ENCODE measurements at regions not wholly inside any gene's neighbourhood (a gene's known extent, or its start where the extent isn't known, plus 50 kb on each side); places are given as distances from the start of the nearest gene placed in this dataset.

- in situ Hi-C loops (cut with MboI; ENCODE audit: low sequenced_read_pairs) = no loop called here
These were observed 322.5 kb downstream of the AJAP1 start for GRCh38 chr1:4976859-4977440.

DNA sequence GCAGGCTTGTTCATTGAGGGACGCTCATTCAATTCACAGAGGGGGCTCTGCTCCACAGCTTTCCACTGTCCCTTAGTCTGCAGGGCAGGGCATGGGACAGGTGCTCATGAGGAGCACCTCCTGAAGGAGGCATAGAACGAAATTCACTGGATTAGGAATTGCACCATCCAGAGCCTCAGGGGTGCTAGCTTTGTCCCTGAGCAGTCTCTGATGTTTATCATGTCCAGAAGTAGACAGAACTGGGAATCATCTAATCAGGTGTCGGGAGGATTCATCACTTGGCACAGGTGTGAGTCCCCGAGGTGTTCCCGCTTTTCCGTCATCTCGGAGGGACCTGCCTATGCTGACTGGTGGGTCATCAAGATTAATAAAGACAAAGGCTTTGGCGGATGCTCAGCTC is 321.4 kb downstream of the AJAP1 start:
- in situ Hi-C loops (cut with MboI; ENCODE audit: low sequenced_read_pairs) = no loop called here

DNA sequence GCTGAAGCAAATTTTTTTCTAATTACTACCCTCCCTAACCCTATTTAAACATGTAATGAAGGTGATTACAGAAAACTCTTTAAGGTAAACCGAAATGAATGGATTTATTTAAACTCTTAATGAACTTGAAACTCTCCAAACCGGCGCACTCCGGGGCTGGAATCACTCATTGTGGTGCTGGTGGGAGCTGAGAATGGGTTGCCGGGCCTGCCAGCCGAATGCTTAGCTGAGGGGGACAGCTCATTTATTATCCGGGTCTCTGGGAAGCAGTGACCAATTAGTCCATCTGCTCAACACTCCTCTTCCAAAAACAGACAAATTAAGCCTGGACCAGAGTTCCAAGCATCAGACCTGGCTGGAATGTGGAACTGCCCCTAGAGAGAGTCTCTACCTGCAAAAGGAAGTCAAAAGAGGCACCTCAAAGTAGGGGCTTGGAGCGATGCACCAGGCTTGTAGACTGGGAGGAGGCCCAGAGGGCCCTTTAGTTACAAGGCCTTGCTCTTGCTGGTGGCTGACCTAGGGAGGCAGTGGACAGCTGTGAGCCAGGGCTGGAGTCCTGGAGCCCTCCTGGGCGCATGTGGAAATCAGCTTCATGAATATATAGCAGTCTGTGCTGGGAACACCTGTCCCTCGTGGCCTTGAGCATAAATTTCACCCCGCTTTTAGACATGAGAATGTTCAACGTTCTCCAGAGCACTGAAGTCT is 320.7 kb downstream of the AJAP1 start:
- in situ Hi-C loops (cut with MboI; ENCODE audit: low sequenced_read_pairs) = no loop called here

GRCh38 chr1:4973341-4973740 is 318.9 kb downstream of the AJAP1 start:
- in situ Hi-C loops (cut with MboI; ENCODE audit: low sequenced_read_pairs) = no loop called here

DNA sequence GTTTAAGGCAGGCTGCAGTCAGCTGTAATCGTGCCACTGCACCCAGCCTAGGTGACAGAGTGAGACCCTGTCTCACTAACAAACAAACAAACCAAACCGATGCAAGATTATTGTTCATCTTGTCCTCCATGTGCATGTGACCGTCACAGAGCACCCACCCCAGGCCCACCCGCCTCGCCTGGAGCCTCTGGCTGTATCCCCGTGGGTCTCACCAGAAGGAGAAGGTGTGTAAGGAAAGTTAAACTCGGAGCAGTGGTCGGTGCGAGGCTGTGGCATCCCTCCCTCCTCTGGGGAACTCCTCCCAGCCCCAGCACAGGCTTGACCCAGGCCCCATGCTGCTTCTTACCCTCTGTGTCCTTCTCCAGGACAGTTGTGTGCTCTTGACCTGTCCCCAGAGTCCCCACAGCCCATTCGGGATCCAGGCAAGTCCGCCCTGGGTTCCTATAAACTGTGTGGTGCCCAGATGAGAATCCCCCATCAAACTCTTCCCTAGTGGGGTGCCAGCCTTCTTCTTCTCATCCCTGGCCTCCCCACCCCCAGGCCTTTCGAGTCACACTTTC is 318.4 kb downstream of the AJAP1 start:
- in situ Hi-C loops (cut with MboI; ENCODE audit: low sequenced_read_pairs) = no loop called here

DNA sequence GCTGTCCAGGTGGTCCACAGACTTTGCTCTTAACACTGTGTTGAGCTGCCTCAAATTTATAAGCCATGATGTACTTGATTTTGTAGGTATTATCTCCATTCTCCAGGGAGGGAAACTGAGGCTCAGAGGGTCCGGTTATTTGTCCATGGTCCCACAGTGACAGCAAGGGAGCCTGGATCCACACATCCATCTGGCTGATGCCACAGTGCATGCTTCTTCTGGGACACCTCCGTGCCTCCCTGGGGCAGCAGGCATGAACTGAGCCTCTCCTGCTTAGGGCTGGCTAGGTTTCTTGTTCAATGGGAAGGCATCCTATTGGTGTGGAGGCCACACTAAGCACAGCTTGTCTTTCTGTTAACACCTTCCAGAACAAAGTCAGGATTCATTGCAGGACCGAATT is 317.3 kb downstream of the AJAP1 start:
- in situ Hi-C loops (cut with MboI; ENCODE audit: low sequenced_read_pairs) = no loop called here

DNA sequence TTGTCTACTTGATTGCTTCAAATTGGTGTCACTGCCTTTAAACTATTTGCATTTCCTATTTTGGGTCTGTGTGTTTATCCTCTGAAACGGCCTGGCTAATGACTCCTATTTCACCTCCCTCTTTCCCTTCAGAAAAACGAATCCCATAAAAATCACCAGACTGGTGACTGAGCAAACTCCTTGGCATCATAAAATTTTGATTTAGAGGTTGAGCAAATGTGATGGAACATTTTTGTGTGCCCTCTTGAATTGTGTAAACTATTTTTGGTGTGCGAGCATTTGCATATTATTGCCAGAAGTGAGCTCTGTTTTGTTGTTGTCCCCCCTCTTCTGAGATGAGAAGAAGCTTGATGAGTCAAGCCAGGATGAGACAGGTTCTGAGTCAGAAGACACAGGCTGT is 316.1 kb downstream of the AJAP1 start:
- in situ Hi-C loops (cut with MboI; ENCODE audit: low sequenced_read_pairs) = no loop called here

DNA sequence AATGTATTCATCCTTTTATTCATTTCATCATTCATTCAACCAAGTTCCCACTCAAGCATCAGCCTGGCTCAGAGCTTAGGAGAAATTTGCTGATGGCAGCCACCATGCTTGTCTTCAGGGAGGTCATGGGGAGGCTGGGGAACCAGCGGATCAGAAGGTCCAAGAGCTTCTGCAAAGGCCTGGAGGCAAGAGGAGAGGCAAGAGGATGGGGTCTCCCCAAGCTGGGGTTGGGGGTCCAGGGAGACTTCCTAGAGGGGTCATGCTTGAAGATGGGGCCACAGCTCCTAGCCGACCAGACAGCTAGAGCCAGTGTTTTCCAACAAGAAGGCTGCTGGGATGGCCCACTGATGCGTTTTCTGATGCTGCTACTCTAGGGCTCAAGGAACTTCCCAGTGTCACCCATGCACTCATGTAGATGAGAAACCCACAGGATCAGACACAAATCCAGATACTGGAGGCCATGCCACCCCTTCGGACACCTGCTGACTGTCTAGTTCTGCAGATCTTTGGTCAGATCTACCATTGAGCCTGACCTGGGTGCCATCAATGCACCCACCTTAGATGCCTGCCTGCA is 315.2 kb downstream of the AJAP1 start:
- in situ Hi-C loops (cut with MboI; ENCODE audit: low sequenced_read_pairs) = no loop called here

GRCh38 chr1:4965346-4966075 is 311.1 kb downstream of the AJAP1 start:
- in situ Hi-C loops (cut with MboI; ENCODE audit: low sequenced_read_pairs) = no loop called here

GRCh38 chr1:4964634-4965345 is 310.4 kb downstream of the AJAP1 start:
- in situ Hi-C loops (cut with MboI; ENCODE audit: low sequenced_read_pairs) = no loop called here

DNA sequence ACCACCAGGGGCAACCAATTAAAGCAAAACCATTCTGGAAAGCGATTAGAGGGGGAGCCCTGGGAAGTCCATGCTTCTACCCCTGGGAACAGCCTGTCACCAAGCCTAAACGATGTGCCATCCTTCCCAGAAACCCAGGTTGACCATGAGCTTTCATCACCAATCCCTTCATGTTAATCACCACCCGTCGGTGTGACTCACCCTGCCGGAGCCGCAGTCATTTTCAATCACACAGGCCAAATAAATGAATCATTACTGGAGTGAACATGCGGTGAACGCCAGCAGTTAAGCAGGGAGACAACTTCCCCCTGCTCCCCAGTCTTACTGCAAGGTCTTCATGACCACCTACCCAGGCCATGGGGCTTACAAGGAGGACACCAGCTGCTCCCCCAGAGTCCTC is 308.8 kb downstream of the AJAP1 start:
- in situ Hi-C loops (cut with MboI; ENCODE audit: low sequenced_read_pairs) = no loop called here

DNA sequence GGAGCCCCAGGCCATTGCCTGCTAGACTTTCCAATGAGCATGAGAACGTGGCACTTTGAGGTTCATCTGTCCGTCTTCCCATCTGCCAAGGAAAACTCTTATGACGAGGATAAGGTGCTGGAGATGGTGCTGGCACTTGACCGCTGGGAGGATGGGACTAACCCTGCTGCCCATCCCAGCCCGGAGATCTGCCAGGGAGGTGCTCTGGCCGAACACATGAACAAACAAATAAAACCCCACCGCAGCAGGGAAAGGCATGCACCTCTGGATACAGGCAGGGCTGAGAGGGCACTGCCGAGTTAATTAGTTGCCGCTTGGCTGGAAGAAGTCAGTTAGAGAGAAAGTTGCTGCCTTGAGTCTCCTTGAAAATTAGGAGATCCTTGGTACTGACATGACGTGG is 308.4 kb downstream of the AJAP1 start:
- in situ Hi-C loops (cut with MboI; ENCODE audit: low sequenced_read_pairs) = no loop called here

DNA sequence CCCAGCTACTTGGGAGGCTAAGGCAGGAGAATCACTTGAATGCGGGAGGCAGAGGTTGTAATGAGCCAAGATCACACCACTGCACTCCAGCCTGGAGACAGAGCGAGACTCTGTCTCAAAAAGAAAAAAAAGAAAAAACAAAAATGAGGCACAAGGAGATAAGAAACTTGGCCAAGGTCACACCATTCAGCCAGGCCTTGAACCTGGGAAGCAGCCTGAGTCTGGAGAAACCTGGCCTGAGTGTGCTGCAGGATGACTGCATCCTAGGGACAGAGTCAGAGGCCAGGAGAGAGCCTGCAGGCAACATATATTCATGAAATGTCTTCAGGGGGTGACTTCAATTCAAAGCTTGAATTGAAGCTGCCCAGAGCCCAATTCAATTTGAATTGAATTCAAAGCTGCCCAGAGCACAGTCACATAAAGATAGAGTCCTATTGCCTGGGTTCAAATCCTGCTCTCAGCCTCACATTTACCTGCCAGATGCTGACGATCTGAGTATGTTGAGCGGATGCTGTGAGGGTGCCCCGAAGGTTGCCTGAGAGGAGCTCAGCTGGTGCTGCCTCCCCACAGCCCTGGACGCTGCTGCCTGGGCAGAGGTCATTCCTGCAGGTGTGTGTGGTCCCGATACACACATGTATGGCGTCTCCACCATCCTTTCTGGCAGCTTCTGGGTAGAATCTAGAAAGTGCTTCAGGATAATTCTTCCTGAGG is 307.7 kb downstream of the AJAP1 start:
- in situ Hi-C loops (cut with MboI; ENCODE audit: low sequenced_read_pairs) = no loop called here

- in situ Hi-C loops (cut with MboI; ENCODE audit: low sequenced_read_pairs) = no loop called here
These were observed 306.5 kb downstream of the AJAP1 start for GRCh38 chr1:4960782-4961475.

DNA sequence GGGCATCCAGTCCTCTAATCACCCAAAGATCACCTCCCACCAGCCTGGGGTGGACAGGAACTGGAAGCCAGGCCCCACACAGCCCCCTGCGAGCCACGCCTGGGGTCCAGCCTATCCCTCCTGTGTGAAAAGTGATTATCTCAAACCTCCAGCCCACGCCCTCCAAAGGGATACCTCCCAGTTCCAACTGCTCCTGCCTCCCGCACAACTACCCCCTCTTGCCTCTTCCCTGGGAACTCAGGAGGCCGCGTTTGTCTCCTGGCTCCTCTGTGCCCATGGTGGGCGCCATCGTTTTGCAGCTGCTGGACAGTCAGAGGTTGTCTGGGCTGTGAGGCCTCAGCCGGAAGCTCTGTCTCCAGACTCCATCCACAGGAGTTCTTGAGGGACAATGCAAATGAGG is 305.9 kb downstream of the AJAP1 start:
- in situ Hi-C loops (cut with MboI; ENCODE audit: low sequenced_read_pairs) = no loop called here

- in situ Hi-C loops (cut with MboI; ENCODE audit: low sequenced_read_pairs) = no loop called here
These were observed 304.8 kb downstream of the AJAP1 start for GRCh38 chr1:4959216-4959615.

DNA sequence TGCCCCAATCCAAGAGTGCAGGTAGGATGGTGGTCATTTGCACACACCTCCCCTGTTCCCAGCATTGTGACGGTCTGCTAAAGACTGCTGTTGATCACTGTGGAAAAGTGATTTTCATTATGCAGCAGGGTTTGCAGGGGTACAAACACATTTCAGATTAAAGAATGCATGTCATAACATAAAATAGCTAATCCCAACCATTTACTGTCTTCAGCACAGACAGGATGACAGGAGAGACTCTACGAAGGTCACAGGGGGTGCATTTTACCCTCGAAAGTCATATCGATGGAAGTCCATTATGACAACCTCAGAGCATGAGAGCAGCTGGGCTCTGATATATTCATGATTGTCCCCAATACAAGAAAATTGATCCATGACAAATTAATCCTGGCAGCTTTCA is 302.6 kb downstream of the AJAP1 start:
- in situ Hi-C loops (cut with MboI; ENCODE audit: low sequenced_read_pairs) = no loop called here

DNA sequence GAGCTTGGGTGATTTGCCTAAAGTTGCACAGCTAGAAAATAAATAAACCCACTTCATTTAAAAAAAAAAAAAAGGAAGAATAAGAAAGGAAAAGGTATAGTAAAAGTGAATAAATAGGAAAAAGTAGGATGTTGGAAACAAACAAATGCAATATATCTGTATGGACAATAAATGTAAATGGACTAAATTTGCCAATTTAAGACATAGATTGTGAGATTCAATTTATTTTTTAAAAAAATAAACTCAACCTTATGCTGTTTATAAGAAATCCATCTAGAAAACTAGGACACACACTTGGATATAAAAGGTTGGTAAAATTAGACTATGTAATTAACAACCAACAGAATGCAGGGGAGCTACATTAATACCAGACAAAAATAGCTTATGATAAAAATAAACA is 300.0 kb downstream of the AJAP1 start:
- in situ Hi-C loops (cut with MboI; ENCODE audit: low sequenced_read_pairs) = no loop called here

GRCh38 chr1:4951601-4952000 is 297.2 kb downstream of the AJAP1 start:
- in situ Hi-C loops (cut with MboI; ENCODE audit: low sequenced_read_pairs) = no loop called here

- in situ Hi-C loops (cut with MboI; ENCODE audit: low sequenced_read_pairs) = no loop called here
These were observed 291.9 kb downstream of the AJAP1 start for GRCh38 chr1:4946343-4946742.
